ELF-1 (cell line): ENCODE measurements at regions not wholly inside any gene's neighbourhood (a gene's known extent, or its start where the extent isn't known, plus 50 kb on each side); places are given as distances from the start of the nearest gene placed in this dataset.
"Not testable (repeated sequence)": the region's sequence is repeated elsewhere in the genome, so short reads cannot be mapped to it uniquely, and the experiment has no call there.

Experiments
- DNase-seq: peaks from one replicate; pipeline ENCODE4 v3.0.0-alpha.2; 2016; ENCODE audit warnings: low read depth, low spot score

- no peak for DNase-seq
Observed at GRCh38 chr4:112775801-112776200, 138.9 kb downstream of the LARP7 start.

GRCh38 chr4:112776535-112776934 lies 139.6 kb downstream of the LARP7 start:
- no peak for DNase-seq

GRCh38 chr4:112778520-112778919 lies 141.6 kb downstream of the LARP7 start:
- no peak for DNase-seq

GRCh38 chr4:112793033-112793432 lies 156.1 kb downstream of the LARP7 start:
- no peak for DNase-seq

GRCh38 chr4:112800001-112800400 lies 163.1 kb downstream of the LARP7 start:
- no peak for DNase-seq

GRCh38 chr4:112801341-112801740 lies 164.4 kb downstream of the LARP7 start:
- DNase-seq = no peak

GRCh38 chr4:112802780-112803179 lies 165.8 kb downstream of the LARP7 start:
- DNase-seq = no peak

- DNase-seq = no peak
Observed at GRCh38 chr4:112807083-112807482, 170.1 kb downstream of the LARP7 start.

GRCh38 chr4:112808001-112808400 lies 171.1 kb downstream of the LARP7 start:
- no peak for DNase-seq

- DNase-seq = no peak
Observed at GRCh38 chr4:112813790-112814189, 176.8 kb downstream of the LARP7 start.

- DNase-seq = peak; percentile 96
Observed at GRCh38 chr4:112817933-112818593, 181.1 kb downstream of the LARP7 start.

GRCh38 chr4:112818594-112818965 lies 181.6 kb downstream of the LARP7 start:
- no peak for DNase-seq

- no peak for DNase-seq
Observed at GRCh38 chr4:112819729-112820128, 182.8 kb downstream of the LARP7 start.

- no peak for DNase-seq
Observed at GRCh38 chr4:112823156-112823555, 186.2 kb downstream of the LARP7 start.

GRCh38 chr4:112823606-112824005 lies 186.7 kb downstream of the LARP7 start:
- no peak for DNase-seq

GRCh38 chr4:112830753-112831386 lies 193.9 kb downstream of the LARP7 start:
- DNase-seq = no peak

GRCh38 chr4:112832493-112832892 lies 195.6 kb downstream of the LARP7 start:
- DNase-seq = no peak

- no peak for DNase-seq
Observed at GRCh38 chr4:112836895-112837294, 200.0 kb downstream of the LARP7 start.

- not testable (repeated sequence) for DNase-seq
Observed at GRCh38 chr4:112838015-112838414, 201.1 kb downstream of the LARP7 start.

GRCh38 chr4:112840061-112840460 lies 203.1 kb downstream of the LARP7 start:
- DNase-seq = no peak

GRCh38 chr4:112840619-112841018 lies 203.7 kb downstream of the LARP7 start:
- DNase-seq = no peak

- peak; percentile 37 for DNase-seq
Observed at GRCh38 chr4:112842513-112842912, 205.6 kb downstream of the LARP7 start.

GRCh38 chr4:112845386-112845785 lies 204.1 kb upstream of the ANK2 start:
- DNase-seq = no peak

GRCh38 chr4:112847045-112847444 lies 202.4 kb upstream of the ANK2 start:
- no peak for DNase-seq
